CD8-positive, alpha-beta memory T cell (primary cell): ENCODE measurements at regions not wholly inside any gene's neighbourhood (a gene's known extent, or its start where the extent isn't known, plus 50 kb on each side); places are given as distances from the start of the nearest gene placed in this dataset.

Experiments used
- CTCF ChIA-PET: fragments of 350-600 bp; sonication (Branson Sonifier 250); formaldehyde crosslinking; loops from one replicate; lab custom pipeline; 2021; ENCODE audit warnings: antibody characterized with exemption; lab: Charles Lee
- POLR2A ChIA-PET: fragments of 350-600 bp; sonication (Branson Sonifier 250); formaldehyde crosslinking; loops from one replicate; lab custom pipeline; 2021; ENCODE audit warnings: antibody characterized with exemption; lab: Charles Lee
- DNase-seq, 5 donors: peaks; one replicate each; pipeline versions ENCODE4 v3.0.0 to v3.0.0-alpha.2; 2020 to 2022; ENCODE audit warnings: mixed read lengths in 1 of 5
- H3K27ac ChIP-seq: one replicate; pipeline ENCODE4 v1.7.0; 2013; ENCODE audit warnings: low read depth, mild to moderate bottlenecking, low read length, moderate library complexity
- H3K27me3 ChIP-seq: 2 replicates; pipeline ENCODE4 v1.7.0; 2013; ENCODE audit warnings: low read length, mild to moderate bottlenecking; ENCODE audit not compliant: insufficient read depth, poor library complexity, severe bottlenecking
- H3K36me3 ChIP-seq: 2 replicates; pipeline ENCODE4 v1.7.0; 2013; ENCODE audit warnings: mild to moderate bottlenecking, low read length, moderate library complexity; ENCODE audit not compliant: insufficient read depth
- H3K4me1 ChIP-seq: 2 replicates; pipeline ENCODE4 v1.7.0; 2013; ENCODE audit warnings: mild to moderate bottlenecking, low read length, moderate library complexity; ENCODE audit not compliant: insufficient read depth
- H3K4me3 ChIP-seq: 2 replicates; pipeline ENCODE4 v1.7.0; 2013; ENCODE audit warnings: mild to moderate bottlenecking, low read length
- H3K9me3 ChIP-seq: 2 replicates; pipeline ENCODE4 v1.7.0; 2013; ENCODE audit warnings: mild to moderate bottlenecking, low read length
- H3K27ac Mint-ChIP-seq, 8 donors: one replicate each; pipeline ENCODE4 v1.8.0; 2020 to 2021; ENCODE audit warnings: mixed read lengths in 8 of 8, mild to moderate bottlenecking in 6 of 8, inconsistent platforms in 3 of 8, moderate library complexity in 3 of 8
- H3K27me3 Mint-ChIP-seq, 2 donors: one replicate each; pipeline ENCODE4 v1.8.0; 2020 to 2021; ENCODE audit warnings: mixed read lengths in 2 of 2, mild to moderate bottlenecking in 1 of 2, moderate library complexity in 1 of 2
- H3K36me3 Mint-ChIP-seq, 3 donors: one replicate each; pipeline ENCODE4 v1.8.0; 2020 to 2021; ENCODE audit warnings: mixed read lengths in 3 of 3, inconsistent platforms in 1 of 3, mild to moderate bottlenecking in 1 of 3
- H3K4me1 Mint-ChIP-seq, 3 donors: one replicate each; pipeline ENCODE4 v1.8.0; 2020 to 2021; ENCODE audit warnings: mixed read lengths in 3 of 3, inconsistent platforms in 1 of 3, mild to moderate bottlenecking in 1 of 3
- H3K4me3 Mint-ChIP-seq, 7 donors: one replicate each; pipeline ENCODE4 v1.8.0; 2020 to 2021; ENCODE audit warnings: mixed read lengths in 7 of 7, mild to moderate bottlenecking in 6 of 7, moderate library complexity in 4 of 7, inconsistent platforms in 2 of 7
- H3K9me3 Mint-ChIP-seq, 5 donors: one replicate each; pipeline ENCODE4 v1.8.0; 2020 to 2022; ENCODE audit warnings: mixed read lengths in 5 of 5, mild to moderate bottlenecking in 3 of 5, moderate library complexity in 2 of 5, inconsistent platforms in 1 of 5

DNA sequence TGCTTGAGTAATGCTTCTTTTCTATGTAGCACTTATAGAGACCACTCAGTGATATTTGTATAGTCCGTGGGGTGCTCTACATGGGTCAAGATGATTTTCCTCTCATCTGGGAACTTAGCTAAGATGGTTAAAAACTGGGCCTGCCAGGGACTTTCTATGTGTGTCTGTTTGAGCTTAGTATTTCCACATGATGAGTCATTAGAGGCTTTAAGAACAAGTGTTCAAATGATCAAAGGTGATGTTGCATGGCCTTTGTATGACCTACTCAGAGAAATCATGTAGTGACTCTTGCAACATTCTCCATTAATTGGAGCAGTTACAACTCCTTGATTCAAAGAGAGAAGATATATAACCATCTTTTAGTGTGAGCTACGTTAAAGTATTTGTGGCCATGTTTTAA is 1480.5 kb upstream of the IGFBP7 start:
- POLR2A ChIA-PET: no interaction called here
- no peaks in the 10 kb centered on the region for H3K36me3 Mint-ChIP-seq
- Histone ChIP-seq H3K27ac (no peak overlapping the region), H3K36me3 (no peaks in the 10 kb centered on the region), H3K27me3 (no peaks in the 10 kb centered on the region), H3K4me3 (no peak overlapping the region), H3K4me1 (no peaks in the 10 kb centered on the region), H3K9me3 (no peaks in the 10 kb centered on the region)
- H3K9me3 Mint-ChIP-seq: peaks cover 0 to 28% (median 4%) of the 10 kb centered on the region in 5 donors
- H3K4me1 Mint-ChIP-seq: no peaks in the 10 kb centered on the region
- DNase-seq: no peak
- CTCF ChIA-PET: no interaction called here
- no peak overlapping the region for H3K4me3 Mint-ChIP-seq
- no peak overlapping the region for H3K27ac Mint-ChIP-seq
- no peaks in the 10 kb centered on the region for H3K27me3 Mint-ChIP-seq

DNA sequence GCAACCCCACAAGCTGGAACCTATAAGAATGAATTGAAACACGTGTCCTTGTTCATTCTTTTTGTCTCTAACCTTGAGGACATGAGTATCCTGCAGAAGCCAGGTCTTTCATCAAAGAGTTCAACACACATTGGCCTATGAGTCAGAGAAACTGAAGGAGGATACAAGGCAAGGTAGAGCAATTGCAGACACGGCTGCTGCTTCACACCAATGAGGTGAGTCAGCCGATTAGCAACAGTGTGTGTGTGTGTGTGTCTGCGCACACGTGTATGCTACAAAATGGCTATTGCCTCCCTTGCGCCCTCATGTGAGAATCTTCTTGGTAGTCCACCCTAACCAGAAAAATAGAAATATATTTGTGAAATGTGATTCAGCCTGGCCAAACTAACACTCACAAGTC is 1477.7 kb upstream of the IGFBP7 start:
- peaks cover 3 to 43% (median 12%) of the 10 kb centered on the region in 5 donors for H3K9me3 Mint-ChIP-seq
- H3K27ac Mint-ChIP-seq: no peak overlapping the region

DNA sequence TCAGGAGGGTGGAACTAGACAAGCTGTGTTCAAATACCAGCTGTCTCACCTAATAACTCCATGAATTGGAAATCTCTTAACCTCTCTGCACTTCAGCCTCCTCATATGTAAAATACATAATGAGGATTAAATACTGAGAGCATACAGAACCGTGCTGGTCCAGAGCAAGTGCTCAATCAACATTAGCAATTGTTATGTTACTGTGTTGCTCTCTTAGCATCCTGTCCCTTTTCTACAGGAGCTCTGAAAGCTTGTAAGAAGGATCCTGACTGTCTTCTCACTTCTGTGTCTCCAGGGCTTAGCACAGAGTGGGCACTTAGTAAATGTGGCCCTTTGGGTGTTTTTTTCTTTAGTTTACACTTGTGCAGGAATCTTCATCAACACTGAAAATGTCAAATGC is 1456.1 kb upstream of the IGFBP7 start:
- ChIA-PET POLR2A (no interaction called here), CTCF (no interaction called here)
- no peaks in the 10 kb centered on the region for H3K36me3 ChIP-seq
- H3K27ac ChIP-seq: no peak overlapping the region
- DNase-seq: no peak
- no peaks in the 10 kb centered on the region for H3K4me1 ChIP-seq
- H3K27me3 Mint-ChIP-seq: no peaks in the 10 kb centered on the region
- H3K4me3 ChIP-seq: no peak overlapping the region
- H3K4me3 Mint-ChIP-seq: no peak overlapping the region
- H3K27ac Mint-ChIP-seq: no peak overlapping the region
- H3K36me3 Mint-ChIP-seq: no peaks in the 10 kb centered on the region
- H3K27me3 ChIP-seq: no peaks in the 10 kb centered on the region
- H3K9me3 Mint-ChIP-seq: peaks cover 3 to 36% (median 19%) of the 10 kb centered on the region in 5 donors
- H3K9me3 ChIP-seq: no peaks in the 10 kb centered on the region
- no peaks in the 10 kb centered on the region for H3K4me1 Mint-ChIP-seq

More for the DNA sequence above, 1477.7 kb upstream of the IGFBP7 start:
- Histone ChIP-seq H3K27me3 (no peaks in the 10 kb centered on the region), H3K4me3 (no peak overlapping the region), H3K9me3 (no peaks in the 10 kb centered on the region), H3K27ac (no peak overlapping the region), H3K4me1 (no peaks in the 10 kb centered on the region), H3K36me3 (no peaks in the 10 kb centered on the region)
- Mint-ChIP-seq H3K4me1 (no peaks in the 10 kb centered on the region), H3K4me3 (no peak overlapping the region), H3K27me3 (no peaks in the 10 kb centered on the region), H3K36me3 (no peaks in the 10 kb centered on the region)
- ChIA-PET CTCF (no interaction called here), POLR2A (no interaction called here)
- DNase-seq: no peak

DNA sequence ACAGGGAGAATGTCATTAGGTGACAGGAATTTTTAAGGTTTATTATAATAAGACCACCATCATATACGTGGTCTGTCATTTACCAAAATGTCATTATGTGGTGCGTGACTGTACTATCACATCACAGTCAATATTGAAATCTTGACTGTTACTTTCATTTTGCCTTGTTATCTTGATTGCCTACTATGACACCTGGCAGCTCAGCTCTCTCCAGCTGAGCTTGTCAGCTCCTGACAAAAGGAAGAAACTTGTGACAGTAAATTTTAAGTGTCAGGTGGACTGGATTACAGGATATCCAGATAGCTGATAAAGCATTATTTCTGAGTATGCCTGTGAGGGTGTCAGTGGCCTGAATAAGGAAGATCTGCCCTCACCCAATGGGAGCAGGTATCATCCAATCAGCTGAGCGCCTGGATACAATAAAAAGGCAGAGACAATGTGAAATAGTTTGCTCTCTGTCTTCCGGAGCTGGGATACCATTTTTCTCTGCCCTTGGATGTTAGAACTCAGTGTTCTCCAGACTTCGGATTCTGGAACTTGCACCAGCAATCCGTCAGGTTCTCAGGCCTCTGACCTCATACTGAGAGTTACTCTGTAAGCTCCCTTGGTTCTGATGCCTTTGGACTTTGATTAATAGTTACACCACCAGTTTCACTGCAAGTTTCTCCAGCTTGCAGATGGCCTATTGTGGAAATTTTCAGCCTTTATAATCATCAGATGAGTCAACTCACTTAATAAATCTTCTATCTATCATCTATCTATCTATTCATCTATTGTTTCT is 1454.7 kb upstream of the IGFBP7 start:
- H3K4me3 ChIP-seq: no peak overlapping the region
- H3K27ac ChIP-seq: no peak overlapping the region
- no peak for DNase-seq
- no peaks in the 10 kb centered on the region for H3K27me3 ChIP-seq
- H3K27me3 Mint-ChIP-seq: no peaks in the 10 kb centered on the region
- no peak overlapping the region for H3K27ac Mint-ChIP-seq
- no peaks in the 10 kb centered on the region for H3K36me3 ChIP-seq
- H3K9me3 ChIP-seq: no peaks in the 10 kb centered on the region
- no peak overlapping the region for H3K4me3 Mint-ChIP-seq
- no peaks in the 10 kb centered on the region for H3K4me1 ChIP-seq
- peaks cover 6 to 36% (median 18%) of the 10 kb centered on the region in 5 donors for H3K9me3 Mint-ChIP-seq
- no peaks in the 10 kb centered on the region for H3K4me1 Mint-ChIP-seq
- POLR2A ChIA-PET: no interaction called here
- no peaks in the 10 kb centered on the region for H3K36me3 Mint-ChIP-seq
- CTCF ChIA-PET: no interaction called here

DNA sequence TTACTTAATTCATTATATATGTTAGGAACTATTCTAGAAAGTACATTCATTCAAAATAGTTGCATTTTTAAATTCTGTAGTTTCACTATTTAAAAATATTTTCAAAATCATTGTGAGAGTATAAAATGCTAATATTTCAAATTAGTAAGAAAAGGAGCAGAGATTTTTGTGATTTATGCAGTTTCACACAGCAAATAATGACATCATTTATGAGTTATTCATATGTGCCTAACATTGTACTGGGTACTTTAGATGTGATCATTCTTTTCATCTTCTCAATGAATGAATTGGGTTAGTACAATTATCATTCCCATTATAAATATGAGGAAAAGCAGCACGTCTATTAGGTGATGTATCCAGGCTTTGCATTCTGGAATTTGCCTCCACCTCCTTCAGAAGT is 1451.0 kb upstream of the IGFBP7 start:
- no peaks in the 10 kb centered on the region for H3K27me3 ChIP-seq
- H3K4me3 Mint-ChIP-seq: no peak overlapping the region
- no peak overlapping the region for H3K27ac Mint-ChIP-seq
- no peaks in the 10 kb centered on the region for H3K4me1 ChIP-seq
- peaks cover 4 to 23% (median 7%) of the 10 kb centered on the region in 5 donors for H3K9me3 Mint-ChIP-seq
- H3K9me3 ChIP-seq: no peaks in the 10 kb centered on the region
- H3K36me3 Mint-ChIP-seq: no peaks in the 10 kb centered on the region
- H3K36me3 ChIP-seq: no peaks in the 10 kb centered on the region
- DNase-seq: no peak
- CTCF ChIA-PET: no interaction called here
- no peak overlapping the region for H3K4me3 ChIP-seq
- H3K4me1 Mint-ChIP-seq: no peaks in the 10 kb centered on the region
- H3K27ac ChIP-seq: no peak overlapping the region
- no peaks in the 10 kb centered on the region for H3K27me3 Mint-ChIP-seq
- POLR2A ChIA-PET: no interaction called here

DNA sequence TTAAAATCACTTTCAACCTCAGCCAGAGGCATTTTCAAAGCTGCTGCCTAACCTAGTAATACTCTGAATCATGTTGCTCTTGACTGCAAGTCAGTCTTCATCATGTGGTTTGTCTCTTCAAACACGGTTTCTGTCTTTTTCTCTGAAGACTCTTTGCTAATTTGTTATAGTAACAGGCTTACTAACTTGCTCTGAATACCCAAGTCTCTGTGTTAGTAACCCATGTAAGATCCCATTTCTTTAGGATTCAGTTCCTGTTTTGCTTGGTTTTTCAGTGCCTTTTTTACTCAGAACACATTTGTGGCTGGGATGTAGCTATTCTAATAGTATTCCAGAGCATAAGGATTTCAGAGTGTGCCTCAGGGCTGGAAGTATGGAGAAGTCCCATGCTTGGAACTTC is 1450.6 kb upstream of the IGFBP7 start:
- Mint-ChIP-seq H3K27ac (no peak overlapping the region), H3K27me3 (no peaks in the 10 kb centered on the region), H3K4me1 (no peaks in the 10 kb centered on the region), H3K9me3 (peaks cover 4 to 24% (median 6%) of the 10 kb centered on the region in 5 donors), H3K4me3 (no peak overlapping the region), H3K36me3 (no peaks in the 10 kb centered on the region)
- Histone ChIP-seq H3K36me3 (no peaks in the 10 kb centered on the region), H3K27ac (no peak overlapping the region), H3K4me1 (no peaks in the 10 kb centered on the region), H3K9me3 (no peaks in the 10 kb centered on the region), H3K4me3 (no peak overlapping the region), H3K27me3 (no peaks in the 10 kb centered on the region)
- CTCF ChIA-PET: no interaction called here
- no peak for DNase-seq
- POLR2A ChIA-PET: no interaction called here

DNA sequence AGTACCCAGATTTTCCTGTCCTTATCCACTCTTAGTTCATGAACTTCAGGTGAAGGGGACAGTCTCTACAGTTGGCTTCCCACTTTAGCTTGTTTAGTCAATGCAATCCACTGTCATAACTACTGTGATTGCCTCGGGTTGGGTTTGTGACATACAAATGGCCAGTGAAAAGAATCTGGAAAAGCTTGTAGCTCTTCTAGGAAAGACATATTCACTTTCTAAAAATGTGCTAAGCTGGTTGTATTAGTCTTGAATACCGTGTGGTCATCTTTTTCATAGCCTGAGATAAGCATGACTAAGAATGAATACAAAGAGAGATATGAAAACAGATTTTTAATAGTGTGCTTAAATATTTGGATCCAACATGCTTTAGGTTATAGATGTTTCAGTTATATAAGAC is 1443.5 kb upstream of the IGFBP7 start:
- DNase-seq: no peak
- ChIA-PET CTCF (no interaction called here), POLR2A (no interaction called here)
- Histone ChIP-seq H3K4me3 (no peak overlapping the region), H3K27ac (no peak overlapping the region), H3K4me1 (no peaks in the 10 kb centered on the region), H3K9me3 (no peaks in the 10 kb centered on the region), H3K36me3 (no peaks in the 10 kb centered on the region), H3K27me3 (no peaks in the 10 kb centered on the region)
- no peak overlapping the region for H3K4me3 Mint-ChIP-seq
- H3K27ac Mint-ChIP-seq: no peak overlapping the region
- peaks cover 3 to 34% (median 7%) of the 10 kb centered on the region in 5 donors for H3K9me3 Mint-ChIP-seq
- H3K27me3 Mint-ChIP-seq: no peaks in the 10 kb centered on the region
- no peaks in the 10 kb centered on the region for H3K4me1 Mint-ChIP-seq
- H3K36me3 Mint-ChIP-seq: no peaks in the 10 kb centered on the region

DNA sequence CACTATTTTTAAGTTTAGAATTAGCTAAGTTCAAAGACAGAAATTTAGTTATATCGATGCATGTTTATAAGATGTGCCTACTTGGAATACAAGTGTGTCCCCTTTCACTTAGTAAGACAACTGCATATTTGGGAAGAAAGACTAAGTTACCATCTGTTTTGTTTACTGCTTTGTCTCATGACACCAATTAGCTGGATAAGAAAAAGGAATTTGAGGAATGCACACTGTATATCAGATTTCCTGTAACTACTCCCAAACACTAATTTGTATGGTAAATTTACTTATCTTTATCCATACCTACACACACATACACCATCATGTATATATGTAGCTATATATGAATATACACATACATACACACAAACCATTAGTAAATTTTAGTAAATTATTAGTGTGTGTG is 1442.8 kb upstream of the IGFBP7 start:
- POLR2A ChIA-PET: no interaction called here
- no peak overlapping the region for H3K27ac Mint-ChIP-seq
- H3K27me3 ChIP-seq: no peaks in the 10 kb centered on the region
- H3K27me3 Mint-ChIP-seq: no peaks in the 10 kb centered on the region
- no peak overlapping the region for H3K4me3 Mint-ChIP-seq
- peaks cover 3 to 34% (median 7%) of the 10 kb centered on the region in 5 donors for H3K9me3 Mint-ChIP-seq
- H3K36me3 ChIP-seq: no peaks in the 10 kb centered on the region
- DNase-seq: no peak
- no peaks in the 10 kb centered on the region for H3K4me1 Mint-ChIP-seq
- CTCF ChIA-PET: no interaction called here
- no peak overlapping the region for H3K4me3 ChIP-seq
- no peak overlapping the region for H3K27ac ChIP-seq
- no peaks in the 10 kb centered on the region for H3K9me3 ChIP-seq
- no peaks in the 10 kb centered on the region for H3K36me3 Mint-ChIP-seq
- no peaks in the 10 kb centered on the region for H3K4me1 ChIP-seq
